ENCODE measurements at regions not wholly inside any gene's neighbourhood (a gene's known extent, or its start where the extent isn't known, plus 50 kb on each side); places are given as distances from the start of the nearest gene placed in this dataset.
A peak's percentile ranks its signal among the peaks of the same experiment; 100 is the strongest.

- no peak for TF ChIP-seq HIVEP1 (CRISPR knock-in tag; IDR thresholded peaks at IDR 0.05)
- TF ChIP-seq KDM1A (IDR thresholded peaks at IDR 0.05), result no peak
- TF ChIP-seq MBD1 (CRISPR knock-in tag; IDR thresholded peaks at IDR 0.05), result no peak
- no peak for TF ChIP-seq SNIP1 (IDR thresholded peaks at IDR 0.05; ENCODE audit: low read depth)
- no peak for TF ChIP-seq VEZF1 (CRISPR knock-in tag; IDR thresholded peaks at IDR 0.05)
Measured at GRCh38 chr16:27735031-27735430, 185.1 kb downstream of the KATNIP start (continued).

- Histone ChIP-seq H3K9me1 (ENCODE audit: control insufficient read depth, insufficient read depth, low read length) (no peaks in the 10 kb centered on the region), H3K4me2 (ENCODE audit: insufficient read depth, low read length) (no peak overlapping the region), H3K4me1 (replicated peaks in 1 of 2; ENCODE audit: control insufficient read depth in 2 of 2, insufficient read depth in 2 of 2, low read length in 2 of 2) (no peaks in the 10 kb centered on the region), H3K4me3 (no peak overlapping the region), H4K20me1 (replicated peaks; ENCODE audit: control insufficient read depth, insufficient read depth, low read length) (no peaks in the 10 kb centered on the region), H3K9me3 (replicated peaks; ENCODE audit: control insufficient read depth, insufficient read depth, low read depth, low read length) (no peaks in the 10 kb centered on the region), H3K27me3 (ENCODE audit: control insufficient read depth in 2 of 2, insufficient read depth in 2 of 2, low read length in 2 of 2) (no peaks in the 10 kb centered on the region), H3K27ac (ENCODE audit: extremely low read depth, low read depth, low read length) (no peak overlapping the region), H3K79me2 (ENCODE audit: control insufficient read depth, insufficient read depth, low read length) (no peaks in the 10 kb centered on the region), H2AFZ (ENCODE audit: low read depth, low read length) (no peak overlapping the region), H3K36me3 (ENCODE audit: control insufficient read depth, insufficient read depth, low read length) (no peaks in the 10 kb centered on the region), H3K9ac (ENCODE audit: insufficient read depth in 1 of 2, low read depth in 2 of 2, low read length in 2 of 2) (peak overlapping the region in 1 of 2 experiments; percentile 27; a peak in 1 of 4 replicates)
- in situ Hi-C loops (cut with MboI) (no loop called here), intact Hi-C loops (cut with micrococcal nuclease) (no loop called here)
- DNase-seq (ENCODE audit: extremely low read depth in 1 of 4, low spot score in 3 of 4), result no peak
- ATAC-seq, result no peak
- BruUV-seq (replicated peaks), result no TSS peak
- ChIA-PET CTCF (ENCODE audit: low intra/inter-chr PET ratio) (no interaction called here), POLR2A (no interaction called here)
- 68% methylated on average over 6 of the region's 6 CpGs for WGBS (ENCODE audit: insufficient coverage, low coverage, missing lambda C conversion rate)
- no peak for FAIRE-seq
- TF ChIP-seq ZNF263 (CRISPR knock-in tag; IDR thresholded peaks at IDR 0.05; ENCODE audit: borderline replicate concordance) (no peak), ZNF133 (CRISPR knock-in tag; IDR thresholded peaks at IDR 0.05) (no peak), PML (IDR thresholded peaks at IDR 0.05; ENCODE audit: low read length) (no peak), ZBED1 (IDR thresholded peaks at IDR 0.05) (no peak), ZNF584 (CRISPR knock-in tag; IDR thresholded peaks at IDR 0.05; ENCODE audit: low read depth) (no peak), DLX4 (CRISPR knock-in tag; IDR thresholded peaks at IDR 0.05) (no peak), ATF1 (CRISPR knock-in tag; IDR thresholded peaks at IDR 0.05) (no peak), ATF1 (tag; IDR thresholded peaks at IDR 0.05) (no peak), FOXM1 (IDR thresholded peaks at IDR 0.05; ENCODE audit: low read depth) (no peak), FOXM1 (CRISPR knock-in tag; IDR thresholded peaks at IDR 0.05; ENCODE audit: low read depth) (no peak), ETV1 (tag; conservative IDR thresholded peaks at IDR 0.05; ENCODE audit: low read depth) (no peak)
Measured at GRCh38 chr16:27736431-27736830, 186.5 kb downstream of the KATNIP start.
